SKM-1 treated with dmso at 0.1 percent for 144 hours (cell line): ENCODE measurements at regions not wholly inside any gene's neighbourhood (a gene's known extent, or its start where the extent isn't known, plus 50 kb on each side); places are given as distances from the start of the nearest gene placed in this dataset.

ENCODE experiments used
- DNase-seq: peaks from one replicate; lab custom pipeline; 2025; ENCODE audit not compliant: unreplicated experiment; lab: John Stamatoyannopoulos, UW

DNA sequence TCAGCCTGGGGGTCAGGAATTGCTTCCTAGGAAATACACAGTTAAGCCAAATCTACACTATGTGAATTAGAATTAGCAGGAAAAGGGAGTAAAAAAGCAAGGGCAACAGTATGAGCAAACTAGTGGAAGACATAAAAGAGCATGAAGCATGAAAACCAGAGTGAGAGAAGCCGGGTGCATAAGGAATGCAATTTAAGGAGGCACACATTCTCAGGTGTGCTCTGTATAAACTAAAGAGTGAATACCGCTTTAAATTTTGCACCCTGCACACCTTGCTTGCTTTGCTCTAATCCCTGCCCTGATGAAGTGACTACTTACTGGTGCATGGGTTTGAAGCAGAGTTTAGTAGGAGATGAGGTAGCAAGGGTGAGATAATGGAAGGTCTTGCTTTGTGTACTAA, 65.7 kb upstream of the EPHA4 start:
- no peak for DNase-seq

DNA sequence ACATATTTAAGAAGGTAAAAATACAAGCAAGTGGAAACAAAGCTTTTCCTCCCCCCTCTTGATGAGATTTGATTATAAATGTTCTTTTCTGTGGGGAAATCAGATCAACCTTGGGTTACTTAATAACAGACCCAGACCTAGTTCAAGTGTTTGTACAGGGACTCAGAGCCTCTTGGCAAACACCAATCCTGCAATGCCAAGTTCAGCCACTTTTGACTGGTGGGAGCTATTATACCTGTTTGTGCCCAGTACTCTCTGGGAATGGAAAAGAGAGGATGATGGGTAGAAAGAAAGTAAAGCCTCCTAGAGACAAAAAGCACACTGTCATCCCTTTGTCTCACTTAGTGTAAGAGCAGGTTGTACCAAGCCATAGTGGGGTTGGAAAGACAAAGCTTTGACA, 63.8 kb upstream of the EPHA4 start:
- no peak for DNase-seq

DNA sequence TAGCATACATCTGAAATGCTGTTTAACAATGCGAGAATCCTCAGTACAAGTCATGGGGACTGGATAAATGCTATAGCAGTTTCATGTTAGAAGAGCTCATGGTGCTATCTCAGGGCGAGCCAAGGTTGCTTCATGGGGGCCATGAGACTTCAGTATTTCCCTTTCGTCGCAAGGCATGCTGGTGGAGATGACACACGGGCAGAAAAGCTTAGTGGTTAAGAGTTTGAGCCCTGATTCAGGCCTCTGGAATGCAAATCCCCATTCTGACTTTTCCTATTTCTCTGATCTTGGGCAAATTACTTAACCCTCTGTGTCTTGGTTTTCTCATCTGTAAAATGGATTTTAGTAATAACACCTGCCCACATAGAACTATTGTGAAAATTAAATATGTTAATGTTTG, 57.4 kb upstream of the EPHA4 start:
- DNase-seq, result no peak

DNA sequence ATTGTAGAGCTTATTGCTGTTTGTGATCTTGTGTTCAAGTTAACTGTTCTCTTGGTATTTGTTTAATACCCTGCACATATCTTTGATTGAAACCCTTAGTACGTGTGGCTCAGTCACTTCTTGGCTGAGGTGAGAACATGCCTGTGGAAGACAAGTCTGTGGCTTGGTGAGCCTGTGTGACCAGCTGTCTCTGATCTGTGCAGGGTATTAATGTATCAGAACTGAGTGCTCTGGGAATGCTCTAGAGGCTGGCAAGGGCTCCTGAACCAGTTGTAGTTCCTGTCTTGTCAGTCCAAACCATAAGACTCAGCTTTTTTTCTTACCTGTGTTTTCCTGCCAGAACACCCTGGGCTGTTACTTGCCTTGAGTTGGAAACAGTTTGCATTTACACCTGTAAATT, 52.4 kb upstream of the EPHA4 start:
- DNase-seq, result no peak
